Skeletal muscle tissue (tissue), 3 donors: ENCODE measurements at regions not wholly inside any gene's neighbourhood (a gene's known extent, or its start where the extent isn't known, plus 50 kb on each side); places are given as distances from the start of the nearest gene placed in this dataset.
A peak's percentile ranks its signal among the peaks of the same experiment; 100 is the strongest.

Experiments used
- H3K27ac ChIP-seq: one replicate; pipeline ENCODE4 v1.7.0; 2013; ENCODE audit warnings: mild to moderate bottlenecking, low read depth, low read length, inconsistent platforms
- H3K27me3 ChIP-seq, 3 donors: one replicate each; pipeline ENCODE4 v1.7.0; 2013; ENCODE audit warnings: low read length in 3 of 3; ENCODE audit not compliant: control insufficient read depth in 3 of 3, insufficient read depth in 3 of 3
- H3K36me3 ChIP-seq, 3 donors: one replicate each; pipeline ENCODE4 v1.7.0; 2013; ENCODE audit warnings: low read length in 3 of 3; ENCODE audit not compliant: control insufficient read depth in 3 of 3, insufficient read depth in 3 of 3
- H3K4me1 ChIP-seq, 3 donors: one replicate each; pipeline ENCODE4 v1.7.0; 2013; ENCODE audit warnings: low read length in 3 of 3, mild to moderate bottlenecking in 3 of 3; ENCODE audit not compliant: control insufficient read depth in 3 of 3, insufficient read depth in 3 of 3
- H3K4me3 ChIP-seq, 3 donors: one replicate each; pipeline ENCODE4 v1.7.0; 2013; ENCODE audit warnings: low read length in 3 of 3
- H3K9ac ChIP-seq, 3 donors: one replicate each; pipeline ENCODE4 v1.7.0; 2013; ENCODE audit warnings: low read length in 3 of 3, mild to moderate bottlenecking in 3 of 3, moderate library complexity in 2 of 3, low read depth in 1 of 3
- H3K9me3 ChIP-seq, 3 donors: one replicate each; pipeline ENCODE4 v1.7.0; 2013; ENCODE audit warnings: low read length in 3 of 3; ENCODE audit not compliant: control insufficient read depth in 3 of 3
- donor health status: Osteomylitis.

DNA sequence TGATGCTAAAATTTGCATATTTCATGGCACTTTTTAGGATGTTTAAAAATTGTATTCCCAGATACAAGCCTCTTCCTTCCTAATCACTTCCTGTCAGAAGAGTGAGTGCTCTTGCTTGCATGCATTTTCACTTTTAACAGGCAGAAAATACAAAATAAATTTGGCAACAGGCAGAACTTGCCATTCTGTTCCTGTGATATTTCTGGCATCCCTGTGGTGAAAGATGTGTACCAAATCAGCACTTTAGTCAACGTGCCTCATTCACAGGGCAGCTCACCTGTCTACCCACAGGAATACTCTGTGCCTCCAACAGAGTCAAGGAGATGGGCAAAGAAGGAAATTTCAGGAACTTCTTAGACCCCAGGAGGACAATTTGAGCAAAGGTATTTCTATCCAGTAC lies 360.9 kb downstream of the AKAIN1 start:
- no peak overlapping the region for H3K9ac ChIP-seq
- no peaks in the 10 kb centered on the region for H3K36me3 ChIP-seq

DNA sequence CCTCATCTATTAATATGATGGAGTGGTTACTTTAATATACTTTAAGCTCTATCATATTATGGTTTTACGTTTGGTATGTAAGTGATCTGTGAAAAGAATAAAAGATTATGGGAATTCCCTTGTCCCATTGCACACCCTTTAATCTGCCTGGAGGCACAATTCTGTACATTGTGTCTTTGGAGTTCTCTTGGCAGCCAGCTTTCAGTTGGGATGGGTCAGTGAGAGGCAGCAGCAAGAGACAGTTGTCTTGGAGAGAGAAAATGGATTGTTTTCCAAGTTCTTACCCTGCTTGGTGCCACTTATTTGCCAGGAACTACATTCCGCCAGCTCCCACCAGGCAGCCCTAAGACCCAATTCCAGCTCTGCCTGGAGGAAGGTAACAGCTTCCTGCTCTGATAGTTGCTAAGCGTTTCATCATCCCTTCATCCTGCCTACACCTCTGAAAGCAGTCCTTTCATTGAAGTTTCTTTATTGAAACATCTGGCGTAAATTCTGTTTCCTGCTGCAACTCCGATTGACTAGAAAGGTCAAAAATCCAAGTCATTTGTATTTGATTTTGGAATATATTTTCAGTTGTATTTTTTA lies 365.2 kb downstream of the AKAIN1 start:
- no peak overlapping the region for H3K9ac ChIP-seq
- no peaks in the 10 kb centered on the region for H3K4me1 ChIP-seq
- H3K27me3 ChIP-seq, result no peaks in the 10 kb centered on the region
- no peaks in the 10 kb centered on the region for H3K9me3 ChIP-seq
- no peak overlapping the region for H3K4me3 ChIP-seq
- no peak overlapping the region for H3K27ac ChIP-seq
- no peaks in the 10 kb centered on the region for H3K36me3 ChIP-seq

More for the DNA sequence above, 360.9 kb downstream of the AKAIN1 start:
- H3K27me3 ChIP-seq, result no peaks in the 10 kb centered on the region
- H3K9me3 ChIP-seq, result no peaks in the 10 kb centered on the region
- H3K4me1 ChIP-seq, result no peaks in the 10 kb centered on the region
- no peak overlapping the region for H3K4me3 ChIP-seq
- H3K27ac ChIP-seq, result no peak overlapping the region

DNA sequence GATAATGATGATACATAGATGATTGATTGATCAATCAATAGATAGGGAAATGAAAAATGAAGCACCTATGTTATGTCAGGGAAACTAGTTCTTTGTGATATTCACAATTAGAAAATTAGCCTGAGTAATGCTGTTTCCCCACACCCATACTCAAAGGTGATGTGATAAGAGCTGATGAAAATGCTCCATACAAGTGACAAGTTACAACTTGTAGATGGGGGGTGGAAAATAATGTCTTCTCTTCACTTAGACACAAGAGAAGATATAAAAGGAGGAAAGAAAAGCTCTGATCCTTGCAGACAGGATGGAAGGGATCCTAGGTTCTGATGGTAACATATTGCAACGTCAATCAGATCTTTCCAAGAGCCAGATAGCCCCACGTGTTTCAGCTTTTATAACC lies 365.9 kb downstream of the AKAIN1 start:
- Histone ChIP-seq H3K9me3 (no peaks in the 10 kb centered on the region), H3K9ac (no peak overlapping the region), H3K4me3 (no peak overlapping the region), H3K27me3 (no peaks in the 10 kb centered on the region), H3K4me1 (no peaks in the 10 kb centered on the region), H3K36me3 (no peaks in the 10 kb centered on the region), H3K27ac (no peak overlapping the region)

DNA sequence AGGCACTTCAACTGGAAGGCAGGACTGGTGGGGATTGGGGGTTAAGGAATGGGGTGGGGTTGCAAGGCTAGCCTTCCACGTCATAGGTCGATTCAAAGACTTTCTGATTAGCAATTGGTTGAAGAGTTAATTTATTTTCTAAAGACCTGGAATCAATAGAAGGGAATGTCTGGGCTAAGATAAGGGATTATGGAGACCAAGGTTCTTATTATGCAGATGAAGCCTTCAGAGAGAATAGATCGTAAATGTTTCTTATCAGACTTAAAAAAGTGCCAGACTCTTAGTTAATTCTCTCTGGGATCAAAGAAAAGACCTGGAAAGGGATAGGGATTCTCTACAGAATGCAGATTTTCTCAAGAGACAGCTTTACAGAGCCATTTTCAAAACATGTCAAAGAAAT lies 368.0 kb upstream of the DLGAP1 start:
- no peaks in the 10 kb centered on the region for H3K9me3 ChIP-seq
- no peak overlapping the region for H3K27ac ChIP-seq
- H3K4me1 ChIP-seq, result no peaks in the 10 kb centered on the region
- no peak overlapping the region for H3K9ac ChIP-seq
- no peaks in the 10 kb centered on the region for H3K36me3 ChIP-seq
- no peak overlapping the region for H3K4me3 ChIP-seq
- H3K27me3 ChIP-seq, result no peaks in the 10 kb centered on the region

DNA sequence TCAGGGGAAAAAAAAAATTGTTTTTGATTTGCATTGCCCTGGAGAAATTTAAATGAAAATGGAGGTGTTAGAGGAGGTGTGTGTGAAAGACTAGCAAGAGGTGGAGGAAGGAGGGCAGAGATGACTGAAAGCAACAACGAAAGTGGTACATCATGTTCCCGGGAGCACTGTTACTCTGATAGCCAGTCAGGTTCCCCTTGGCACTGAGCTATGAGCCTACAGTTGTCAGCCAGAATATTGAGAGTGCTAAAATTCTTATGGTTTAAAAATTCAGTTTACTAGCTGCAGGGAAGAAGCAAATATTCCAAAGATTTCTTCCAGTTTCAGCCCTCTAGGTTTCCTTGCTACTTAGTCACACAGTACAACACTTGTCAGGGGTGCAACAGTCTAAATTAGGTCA lies 366.7 kb upstream of the DLGAP1 start:
- Histone ChIP-seq H3K4me1 (no peaks in the 10 kb centered on the region), H3K27ac (no peak overlapping the region), H3K4me3 (no peak overlapping the region), H3K36me3 (no peaks in the 10 kb centered on the region), H3K27me3 (no peaks in the 10 kb centered on the region), H3K9me3 (no peaks in the 10 kb centered on the region), H3K9ac (no peak overlapping the region)

DNA sequence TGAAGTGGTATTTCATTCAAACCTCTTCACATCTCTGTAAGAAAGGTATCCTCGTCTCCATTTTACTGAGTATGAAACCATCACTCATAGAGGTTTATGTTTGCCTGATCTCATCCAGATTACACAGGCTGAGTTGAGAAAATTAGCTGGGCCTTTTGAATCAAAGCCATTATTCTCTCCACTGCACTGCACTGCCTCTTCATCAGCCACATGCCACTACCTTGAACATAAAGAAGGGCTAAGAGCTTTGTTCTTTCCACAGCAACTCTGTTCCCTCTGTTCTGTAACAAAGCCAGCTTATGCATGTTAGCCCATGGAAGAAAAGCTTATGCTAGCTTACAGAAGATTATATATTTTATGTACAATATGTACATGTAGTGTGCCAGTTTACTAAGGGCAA lies 362.6 kb upstream of the DLGAP1 start:
- Histone ChIP-seq H3K4me1 (no peaks in the 10 kb centered on the region), H3K36me3 (no peaks in the 10 kb centered on the region), H3K4me3 (no peak overlapping the region), H3K27ac (no peak overlapping the region), H3K27me3 (no peaks in the 10 kb centered on the region), H3K9me3 (no peaks in the 10 kb centered on the region), H3K9ac (no peak overlapping the region)

DNA sequence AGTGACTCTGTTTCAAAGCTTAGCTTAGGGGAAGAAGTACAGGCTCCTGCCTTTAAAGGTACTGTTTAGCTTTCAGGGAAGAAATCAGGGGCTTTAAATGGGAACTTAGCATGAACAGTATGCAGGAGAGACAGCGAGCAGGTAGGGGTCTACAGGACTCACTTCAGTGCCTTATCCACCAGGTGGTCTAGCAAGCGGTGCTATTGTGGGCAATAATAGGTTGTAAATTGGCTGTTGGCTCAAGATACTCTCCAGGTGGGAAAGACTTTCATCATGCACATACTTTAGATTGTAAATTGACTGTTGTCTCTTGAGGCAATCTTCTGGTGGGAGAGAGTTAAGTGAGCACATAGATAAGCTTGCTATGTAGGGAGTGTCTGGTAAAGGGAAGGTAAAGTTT lies 358.6 kb upstream of the DLGAP1 start:
- H3K9ac ChIP-seq, result no peak overlapping the region
- H3K36me3 ChIP-seq, result no peaks in the 10 kb centered on the region
- H3K27ac ChIP-seq, result no peak overlapping the region
- H3K9me3 ChIP-seq, result peaks cover 0 to 2% (median 0%) of the 10 kb centered on the region in 3 donors
- H3K27me3 ChIP-seq, result no peaks in the 10 kb centered on the region
- no peaks in the 10 kb centered on the region for H3K4me1 ChIP-seq
- no peak overlapping the region for H3K4me3 ChIP-seq

DNA sequence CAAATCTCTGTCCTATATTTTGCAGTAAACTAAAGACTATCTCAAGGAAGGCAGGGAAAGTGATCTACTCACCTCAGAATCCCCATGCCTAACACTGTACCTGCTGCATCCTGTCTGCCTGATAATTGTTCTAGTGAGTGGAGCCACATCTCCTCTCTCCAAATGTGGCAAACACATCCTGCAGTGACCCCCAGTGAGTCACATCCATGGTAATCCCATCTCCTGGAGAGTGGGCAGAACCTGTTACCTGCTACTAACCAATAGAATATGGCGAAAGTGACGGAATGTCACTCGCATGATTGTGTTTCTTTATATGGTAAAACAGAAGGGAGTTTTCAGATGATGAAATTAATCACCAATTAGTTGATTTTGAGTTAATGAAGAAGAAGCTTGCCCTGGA lies 353.8 kb upstream of the DLGAP1 start:
- Histone ChIP-seq H3K27ac (no peak overlapping the region), H3K36me3 (no peaks in the 10 kb centered on the region), H3K27me3 (no peaks in the 10 kb centered on the region), H3K9me3 (peaks cover 0 to 2% (median 0%) of the 10 kb centered on the region in 3 donors), H3K9ac (no peak overlapping the region), H3K4me3 (no peak overlapping the region), H3K4me1 (no peaks in the 10 kb centered on the region)

DNA sequence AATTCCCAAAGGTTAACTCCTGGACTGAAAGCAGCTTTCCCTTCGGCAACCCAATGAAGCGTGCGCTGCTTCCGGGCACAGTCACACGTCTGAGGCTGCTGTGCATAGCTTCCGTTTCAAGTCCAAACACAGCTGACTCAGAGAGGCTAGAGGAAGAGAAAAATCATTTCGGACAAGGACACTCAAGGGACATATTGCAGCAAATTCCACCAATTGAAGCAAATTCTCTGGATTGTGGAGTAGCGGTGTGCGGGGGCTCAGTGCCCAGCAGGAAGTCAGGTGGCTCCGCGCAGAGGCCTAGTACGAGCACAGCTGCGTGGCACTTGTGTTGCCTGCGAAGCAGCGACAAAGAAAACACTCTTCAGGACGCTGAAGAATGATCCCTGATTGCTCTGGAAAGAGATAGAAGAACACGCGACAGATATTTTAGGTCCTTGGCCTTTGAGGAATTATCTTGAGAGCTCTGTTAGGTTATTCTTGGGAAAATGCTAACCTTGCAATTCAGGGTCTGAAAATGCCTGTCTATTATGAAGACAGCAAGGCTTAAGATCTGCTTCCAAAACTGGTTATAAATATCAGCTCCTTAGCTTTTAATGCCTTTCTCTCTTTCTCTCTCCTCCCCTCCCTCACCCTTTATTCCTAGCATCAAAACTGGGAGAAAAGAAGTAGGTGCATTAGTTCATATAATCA lies 352.6 kb upstream of the DLGAP1 start:
- no peaks in the 10 kb centered on the region for H3K36me3 ChIP-seq
- no peak overlapping the region for H3K27ac ChIP-seq

DNA sequence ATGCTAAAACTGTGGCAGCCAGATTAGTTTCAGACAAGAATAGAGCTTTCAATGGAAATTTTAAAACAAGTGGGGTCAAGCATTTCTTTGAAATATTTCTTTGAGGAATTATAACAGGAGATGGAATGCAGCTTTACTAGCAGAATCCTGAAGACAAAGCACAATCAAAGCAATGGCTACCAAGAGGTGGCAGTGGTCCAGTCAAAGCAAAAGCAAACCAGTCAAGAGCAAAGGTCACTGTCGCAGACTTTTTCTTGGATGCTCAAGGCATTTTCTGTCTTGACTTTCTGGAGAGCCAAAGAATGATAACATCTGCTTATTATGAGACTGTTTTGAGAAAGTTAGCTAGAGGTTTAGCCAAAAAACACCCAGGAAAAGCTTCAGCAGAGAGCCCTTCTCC lies 351.2 kb upstream of the DLGAP1 start:
- H3K4me3 ChIP-seq, result no peak overlapping the region
- no peak overlapping the region for H3K9ac ChIP-seq
- H3K9me3 ChIP-seq, result peaks cover 0 to 2% (median 0%) of the 10 kb centered on the region in 3 donors
- H3K27me3 ChIP-seq, result no peaks in the 10 kb centered on the region
- no peaks in the 10 kb centered on the region for H3K4me1 ChIP-seq
- H3K36me3 ChIP-seq, result no peaks in the 10 kb centered on the region
- no peak overlapping the region for H3K27ac ChIP-seq

More for the DNA sequence above, 352.6 kb upstream of the DLGAP1 start:
- Histone ChIP-seq H3K9me3 (peaks cover 0 to 2% (median 0%) of the 10 kb centered on the region in 3 donors), H3K4me3 (peak overlapping the region in 1 of 3 donors; percentile 33), H3K4me1 (no peaks in the 10 kb centered on the region), H3K27me3 (no peaks in the 10 kb centered on the region), H3K9ac (no peak overlapping the region)
